ENCODE measurements at regions not wholly inside any gene's neighbourhood (a gene's known extent, or its start where the extent isn't known, plus 50 kb on each side); places are given as distances from the start of the nearest gene placed in this dataset.

- Histone ChIP-seq H3K36me3 (ENCODE audit: control insufficient read depth, insufficient read depth, low read length) (no peaks in the 10 kb centered on the region), H3K4me3 (replicated peaks; ENCODE audit: low read depth, low read length) (no peak overlapping the region), H3K27me3 (replicated peaks; ENCODE audit: control insufficient read depth, insufficient read depth, low read length) (no peaks in the 10 kb centered on the region; the same call in 1 of the 2 replicates)
- DNase-seq (ENCODE audit: extremely low read depth, insufficient read length): no peak
- TF ChIP-seq CTCF (IDR thresholded peaks at IDR 0.05; ENCODE audit: insufficient read depth, low read length, poor library complexity, severe bottlenecking): no peak
Measured at GRCh38 chr7:108697254-108697653, 127.6 kb downstream of the DNAJB9 start.

- no peaks in the 10 kb centered on the region for H3K27me3 ChIP-seq (replicated peaks; ENCODE audit: control insufficient read depth, insufficient read depth, low read length)
- no peak for TF ChIP-seq CTCF (IDR thresholded peaks at IDR 0.05; ENCODE audit: insufficient read depth, low read length, poor library complexity, severe bottlenecking)
- no peak overlapping the region for H3K4me3 ChIP-seq (replicated peaks; ENCODE audit: low read depth, low read length)
- no peaks in the 10 kb centered on the region for H3K36me3 ChIP-seq (ENCODE audit: control insufficient read depth, insufficient read depth, low read length)
- DNase-seq (ENCODE audit: extremely low read depth, insufficient read length): no peak
Measured at GRCh38 chr7:108711611-108712010, 141.9 kb downstream of the DNAJB9 start.

DNA sequence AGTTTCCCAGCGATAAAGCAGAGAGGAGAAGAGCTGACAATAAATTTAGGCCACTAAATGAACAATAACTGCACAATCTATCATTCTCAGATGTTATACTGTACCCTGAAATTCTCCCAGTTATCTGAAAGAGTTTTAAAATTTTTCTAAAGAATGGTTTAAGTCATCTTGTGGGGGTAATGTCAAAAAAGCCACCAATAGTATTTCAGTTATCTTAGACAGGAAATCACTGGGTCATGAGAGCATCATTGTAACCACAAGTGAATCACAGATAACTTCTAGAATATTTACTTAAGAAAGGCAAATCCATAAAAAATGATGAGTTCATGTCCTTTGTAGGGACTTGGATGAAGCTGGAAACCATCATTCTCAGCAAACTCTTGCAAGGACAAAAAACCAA is 147.1 kb downstream of the DNAJB9 start:
- no peak overlapping the region for H3K4me3 ChIP-seq (replicated peaks; ENCODE audit: low read depth, low read length)
- no peak for TF ChIP-seq CTCF (IDR thresholded peaks at IDR 0.05; ENCODE audit: insufficient read depth, low read length, poor library complexity, severe bottlenecking)
- no peaks in the 10 kb centered on the region for H3K27me3 ChIP-seq (replicated peaks; ENCODE audit: control insufficient read depth, insufficient read depth, low read length)
- DNase-seq (ENCODE audit: extremely low read depth, insufficient read length): no peak
- H3K36me3 ChIP-seq (ENCODE audit: control insufficient read depth, insufficient read depth, low read length): no peaks in the 10 kb centered on the region

DNA sequence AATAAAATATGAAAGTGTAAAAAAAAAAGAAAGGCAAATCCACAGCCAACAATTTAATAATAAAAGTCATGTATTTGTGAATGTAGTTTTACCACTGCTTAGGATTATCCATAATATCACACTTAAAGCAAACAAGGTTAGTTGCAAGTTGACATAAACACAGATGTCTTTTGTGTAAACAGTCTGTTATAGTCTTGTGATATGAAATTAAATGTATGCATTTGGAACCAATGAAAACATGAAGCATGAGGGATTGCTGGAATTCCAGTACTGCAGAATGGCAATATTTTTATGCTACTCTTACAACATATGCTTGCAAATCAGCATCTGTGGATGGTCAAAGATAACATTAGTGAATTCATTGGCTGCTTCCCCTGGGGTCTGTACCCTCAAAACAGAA is 148.1 kb downstream of the DNAJB9 start:
- no peak for TF ChIP-seq CTCF (IDR thresholded peaks at IDR 0.05; ENCODE audit: insufficient read depth, low read length, poor library complexity, severe bottlenecking)
- H3K4me3 ChIP-seq (replicated peaks; ENCODE audit: low read depth, low read length): no peak overlapping the region
- no peak for DNase-seq (ENCODE audit: extremely low read depth, insufficient read length)
- no peaks in the 10 kb centered on the region for H3K27me3 ChIP-seq (replicated peaks; ENCODE audit: control insufficient read depth, insufficient read depth, low read length)
- no peaks in the 10 kb centered on the region for H3K36me3 ChIP-seq (ENCODE audit: control insufficient read depth, insufficient read depth, low read length)

DNA sequence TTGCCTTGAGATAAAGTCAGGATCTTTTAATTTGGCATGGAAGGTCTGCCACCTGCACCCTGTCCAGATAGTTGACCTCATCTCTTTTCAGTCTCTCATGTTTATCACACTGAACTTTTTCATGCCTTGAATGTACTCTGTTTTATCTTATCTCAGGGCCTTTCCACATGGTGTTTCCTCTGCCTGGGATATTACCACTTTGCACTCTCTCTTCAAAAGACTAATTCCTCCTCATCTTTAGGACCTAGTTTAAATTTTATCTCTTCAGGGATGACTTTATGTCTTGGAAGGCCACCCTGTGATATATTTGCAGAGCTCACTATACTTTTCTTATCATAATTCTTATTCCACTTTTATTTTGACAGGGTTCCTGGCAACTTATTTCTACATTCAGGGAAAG is 150.0 kb downstream of the DNAJB9 start:
- Histone ChIP-seq H3K36me3 (ENCODE audit: control insufficient read depth, insufficient read depth, low read length) (no peaks in the 10 kb centered on the region), H3K4me3 (replicated peaks; ENCODE audit: low read depth, low read length) (no peak overlapping the region), H3K27me3 (replicated peaks; ENCODE audit: control insufficient read depth, insufficient read depth, low read length) (no peaks in the 10 kb centered on the region)
- no peak for TF ChIP-seq CTCF (IDR thresholded peaks at IDR 0.05; ENCODE audit: insufficient read depth, low read length, poor library complexity, severe bottlenecking)
- DNase-seq (ENCODE audit: extremely low read depth, insufficient read length): no peak

GRCh38 chr7:108722561-108722960 is 152.9 kb downstream of the DNAJB9 start:
- no peak for DNase-seq (ENCODE audit: extremely low read depth, insufficient read length)
- no peak for TF ChIP-seq CTCF (IDR thresholded peaks at IDR 0.05; ENCODE audit: insufficient read depth, low read length, poor library complexity, severe bottlenecking)

More at GRCh38 chr7:108722561-108722960, 152.9 kb downstream of the DNAJB9 start:
- no peaks in the 10 kb centered on the region for H3K27me3 ChIP-seq (replicated peaks; ENCODE audit: control insufficient read depth, insufficient read depth, low read length)
- H3K4me3 ChIP-seq (replicated peaks; ENCODE audit: low read depth, low read length): no peak overlapping the region
- H3K36me3 ChIP-seq (ENCODE audit: control insufficient read depth, insufficient read depth, low read length): no peaks in the 10 kb centered on the region
